Neural cell (in vitro differentiated cells): ENCODE measurements at regions not wholly inside any gene's neighbourhood (a gene's known extent, or its start where the extent isn't known, plus 50 kb on each side); places are given as distances from the start of the nearest gene placed in this dataset.

ENCODE experiments used
- EP300 ChIP-seq: fragments of 450-650 bp; conservative IDR thresholded peaks from 2 replicates; pipeline ENCODE4 v1.6.1; 2014; ENCODE audit warnings: antibody characterized with exemption, mild to moderate bottlenecking, moderate library complexity; ENCODE audit not compliant: poor library complexity, severe bottlenecking
- MXI1 ChIP-seq: fragments of 450-650 bp; conservative IDR thresholded peaks from 2 replicates; pipeline ENCODE4 v1.6.1; 2014; ENCODE audit warnings: antibody characterized with exemption, mild to moderate bottlenecking; ENCODE audit not compliant: poor library complexity, severe bottlenecking
- TF ChIP-seq, protein P1 (sequence below): fragments of 450-650 bp; IDR thresholded peaks from 2 replicates; pipeline ENCODE4 v1.5.1; 2014; ENCODE audit warnings: antibody characterized with exemption, mild to moderate bottlenecking, moderate library complexity; ENCODE audit not compliant: poor library complexity, severe bottlenecking
- TF ChIP-seq, protein P2 (sequence below): IDR thresholded peaks from 2 replicates; pipeline ENCODE4 v1.6.1; 2012; ENCODE audit warnings: borderline replicate concordance

DNA sequence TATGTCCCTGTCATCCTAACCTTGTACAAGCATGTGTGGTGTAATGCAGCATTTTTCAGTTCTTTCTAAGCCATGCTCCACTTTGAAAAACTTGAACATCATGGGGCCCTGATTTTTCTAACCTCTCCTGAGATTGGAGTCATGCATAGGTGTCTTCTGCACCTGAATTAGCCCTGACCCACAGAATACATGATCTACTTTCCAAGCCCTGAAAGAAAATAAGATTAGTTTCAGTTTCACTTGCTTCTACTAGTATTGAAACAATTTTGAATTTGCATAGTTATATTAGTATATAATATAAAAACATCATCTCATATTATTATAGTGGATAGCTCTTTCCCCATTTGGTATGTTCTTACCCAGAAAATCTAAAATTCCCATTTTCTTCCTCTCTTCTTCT lies 178.2 kb downstream of the HS3ST1 start:
- TF ChIP-seq, protein P1, sequence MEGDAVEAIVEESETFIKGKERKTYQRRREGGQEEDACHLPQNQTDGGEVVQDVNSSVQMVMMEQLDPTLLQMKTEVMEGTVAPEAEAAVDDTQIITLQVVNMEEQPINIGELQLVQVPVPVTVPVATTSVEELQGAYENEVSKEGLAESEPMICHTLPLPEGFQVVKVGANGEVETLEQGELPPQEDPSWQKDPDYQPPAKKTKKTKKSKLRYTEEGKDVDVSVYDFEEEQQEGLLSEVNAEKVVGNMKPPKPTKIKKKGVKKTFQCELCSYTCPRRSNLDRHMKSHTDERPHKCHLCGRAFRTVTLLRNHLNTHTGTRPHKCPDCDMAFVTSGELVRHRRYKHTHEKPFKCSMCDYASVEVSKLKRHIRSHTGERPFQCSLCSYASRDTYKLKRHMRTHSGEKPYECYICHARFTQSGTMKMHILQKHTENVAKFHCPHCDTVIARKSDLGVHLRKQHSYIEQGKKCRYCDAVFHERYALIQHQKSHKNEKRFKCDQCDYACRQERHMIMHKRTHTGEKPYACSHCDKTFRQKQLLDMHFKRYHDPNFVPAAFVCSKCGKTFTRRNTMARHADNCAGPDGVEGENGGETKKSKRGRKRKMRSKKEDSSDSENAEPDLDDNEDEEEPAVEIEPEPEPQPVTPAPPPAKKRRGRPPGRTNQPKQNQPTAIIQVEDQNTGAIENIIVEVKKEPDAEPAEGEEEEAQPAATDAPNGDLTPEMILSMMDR, result no peak
- TF ChIP-seq MXI1 (no peak), EP300 (no peak)
- TF ChIP-seq, protein P2, sequence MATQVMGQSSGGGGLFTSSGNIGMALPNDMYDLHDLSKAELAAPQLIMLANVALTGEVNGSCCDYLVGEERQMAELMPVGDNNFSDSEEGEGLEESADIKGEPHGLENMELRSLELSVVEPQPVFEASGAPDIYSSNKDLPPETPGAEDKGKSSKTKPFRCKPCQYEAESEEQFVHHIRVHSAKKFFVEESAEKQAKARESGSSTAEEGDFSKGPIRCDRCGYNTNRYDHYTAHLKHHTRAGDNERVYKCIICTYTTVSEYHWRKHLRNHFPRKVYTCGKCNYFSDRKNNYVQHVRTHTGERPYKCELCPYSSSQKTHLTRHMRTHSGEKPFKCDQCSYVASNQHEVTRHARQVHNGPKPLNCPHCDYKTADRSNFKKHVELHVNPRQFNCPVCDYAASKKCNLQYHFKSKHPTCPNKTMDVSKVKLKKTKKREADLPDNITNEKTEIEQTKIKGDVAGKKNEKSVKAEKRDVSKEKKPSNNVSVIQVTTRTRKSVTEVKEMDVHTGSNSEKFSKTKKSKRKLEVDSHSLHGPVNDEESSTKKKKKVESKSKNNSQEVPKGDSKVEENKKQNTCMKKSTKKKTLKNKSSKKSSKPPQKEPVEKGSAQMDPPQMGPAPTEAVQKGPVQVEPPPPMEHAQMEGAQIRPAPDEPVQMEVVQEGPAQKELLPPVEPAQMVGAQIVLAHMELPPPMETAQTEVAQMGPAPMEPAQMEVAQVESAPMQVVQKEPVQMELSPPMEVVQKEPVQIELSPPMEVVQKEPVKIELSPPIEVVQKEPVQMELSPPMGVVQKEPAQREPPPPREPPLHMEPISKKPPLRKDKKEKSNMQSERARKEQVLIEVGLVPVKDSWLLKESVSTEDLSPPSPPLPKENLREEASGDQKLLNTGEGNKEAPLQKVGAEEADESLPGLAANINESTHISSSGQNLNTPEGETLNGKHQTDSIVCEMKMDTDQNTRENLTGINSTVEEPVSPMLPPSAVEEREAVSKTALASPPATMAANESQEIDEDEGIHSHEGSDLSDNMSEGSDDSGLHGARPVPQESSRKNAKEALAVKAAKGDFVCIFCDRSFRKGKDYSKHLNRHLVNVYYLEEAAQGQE, result no peak
